T-helper 2 cell treated with Interferon-gamma antibody and Interleukin-4, amounts not matched to agents 5 μg/mL and 100 μg/mL, for 36 hours (primary cell): ENCODE measurements at regions not wholly inside any gene's neighbourhood (a gene's known extent, or its start where the extent isn't known, plus 50 kb on each side); places are given as distances from the start of the nearest gene placed in this dataset.

ENCODE experiments used
- DNase-seq: peaks from one replicate; pipeline ENCODE4 v3.0.0; 2021; ENCODE audit warnings: low spot score
- H3K27ac Mint-ChIP-seq: one replicate; pipeline ENCODE4 v1.8.0; 2021; ENCODE audit warnings: mild to moderate bottlenecking, mixed read lengths
- H3K27me3 Mint-ChIP-seq: one replicate; pipeline ENCODE4 v1.8.0; 2021; ENCODE audit warnings: low read depth, mixed read lengths
- H3K36me3 Mint-ChIP-seq: one replicate; pipeline ENCODE4 v1.8.0; 2021; ENCODE audit warnings: low read depth, mixed read lengths
- H3K4me1 Mint-ChIP-seq: one replicate; pipeline ENCODE4 v1.8.0; 2021; ENCODE audit warnings: low read depth, mixed read lengths
- H3K4me3 Mint-ChIP-seq: one replicate; pipeline ENCODE4 v1.8.0; 2022; ENCODE audit warnings: mild to moderate bottlenecking, moderate library complexity, mixed read lengths
- H3K9me3 Mint-ChIP-seq: one replicate; pipeline ENCODE4 v1.8.0; 2021; ENCODE audit warnings: mixed read lengths

- no peaks in the 10 kb centered on the region for H3K4me1 Mint-ChIP-seq
- no peak for DNase-seq
- H3K36me3 Mint-ChIP-seq, result no peaks in the 10 kb centered on the region
- no peaks in the 10 kb centered on the region for H3K9me3 Mint-ChIP-seq
- H3K27ac Mint-ChIP-seq, result no peak overlapping the region
- H3K4me3 Mint-ChIP-seq, result no peak overlapping the region
- H3K27me3 Mint-ChIP-seq, result peaks cover 2% of the 10 kb centered on the region
Observed at GRCh38 chr7:136079066-136079465, 101.9 kb upstream of the MTPN start.

- peaks cover 2% of the 10 kb centered on the region for H3K27me3 Mint-ChIP-seq
- no peaks in the 10 kb centered on the region for H3K36me3 Mint-ChIP-seq
- H3K9me3 Mint-ChIP-seq, result no peaks in the 10 kb centered on the region
- DNase-seq, result no peak
- no peak overlapping the region for H3K4me3 Mint-ChIP-seq
- H3K4me1 Mint-ChIP-seq, result no peaks in the 10 kb centered on the region
- no peak overlapping the region for H3K27ac Mint-ChIP-seq
Observed at GRCh38 chr7:136078630-136079029, 101.5 kb upstream of the MTPN start.

DNA sequence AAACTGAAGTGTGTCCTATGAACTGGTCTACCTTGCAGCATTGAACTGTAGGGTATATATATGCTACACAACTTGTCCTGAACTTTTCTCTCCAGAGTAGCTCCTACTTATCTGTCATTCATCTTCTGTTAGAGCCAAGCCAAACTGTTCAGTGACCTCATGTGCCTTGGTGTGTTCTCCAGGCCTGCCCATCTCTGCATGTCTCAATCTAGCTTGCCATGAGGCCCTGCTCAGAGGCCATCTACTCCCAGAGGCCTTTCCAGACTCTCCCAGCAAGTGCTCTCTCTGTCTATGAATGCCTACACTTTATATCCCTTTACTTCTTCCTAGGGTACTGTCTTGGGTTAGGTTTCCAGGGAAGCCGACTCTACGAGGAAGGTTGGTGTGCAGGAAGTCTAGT is 99.8 kb upstream of the MTPN start:
- peaks cover 2% of the 10 kb centered on the region for H3K27me3 Mint-ChIP-seq
- no peaks in the 10 kb centered on the region for H3K4me1 Mint-ChIP-seq
- no peaks in the 10 kb centered on the region for H3K36me3 Mint-ChIP-seq
- DNase-seq, result no peak
- H3K27ac Mint-ChIP-seq, result no peak overlapping the region
- H3K9me3 Mint-ChIP-seq, result no peaks in the 10 kb centered on the region
- no peak overlapping the region for H3K4me3 Mint-ChIP-seq

- no peak for DNase-seq
- no peaks in the 10 kb centered on the region for H3K27me3 Mint-ChIP-seq
- H3K36me3 Mint-ChIP-seq, result no peaks in the 10 kb centered on the region
- no peaks in the 10 kb centered on the region for H3K4me1 Mint-ChIP-seq
- no peaks in the 10 kb centered on the region for H3K9me3 Mint-ChIP-seq
- H3K4me3 Mint-ChIP-seq, result no peak overlapping the region
- H3K27ac Mint-ChIP-seq, result no peak overlapping the region
Observed at GRCh38 chr7:136074843-136075242, 97.7 kb upstream of the MTPN start.

DNA sequence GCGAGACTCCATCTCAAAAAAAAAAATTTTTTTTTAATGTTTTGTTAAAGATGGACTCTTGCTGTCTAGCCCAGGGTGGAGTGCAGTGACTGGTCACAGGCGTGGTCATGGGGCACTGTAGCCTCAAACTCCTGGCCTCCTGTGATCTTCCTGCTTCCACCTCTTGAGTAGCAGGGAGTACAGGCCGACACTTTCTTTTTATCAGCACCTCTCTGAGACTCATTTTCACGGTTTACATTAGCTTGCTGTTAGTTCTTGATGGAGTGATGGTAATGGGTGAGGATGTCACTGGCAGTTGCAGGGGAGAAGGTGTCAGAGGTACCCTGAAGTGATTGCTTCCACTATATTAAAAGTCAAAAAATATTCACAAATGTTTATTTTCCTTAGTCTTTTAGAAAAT is 95.3 kb upstream of the MTPN start:
- H3K27ac Mint-ChIP-seq, result no peak overlapping the region
- no peaks in the 10 kb centered on the region for H3K36me3 Mint-ChIP-seq
- no peaks in the 10 kb centered on the region for H3K4me1 Mint-ChIP-seq
- no peaks in the 10 kb centered on the region for H3K27me3 Mint-ChIP-seq
- H3K4me3 Mint-ChIP-seq, result no peak overlapping the region
- H3K9me3 Mint-ChIP-seq, result no peaks in the 10 kb centered on the region
- DNase-seq, result no peak

- H3K4me1 Mint-ChIP-seq, result no peaks in the 10 kb centered on the region
- no peaks in the 10 kb centered on the region for H3K27me3 Mint-ChIP-seq
- no peak overlapping the region for H3K4me3 Mint-ChIP-seq
- H3K27ac Mint-ChIP-seq, result no peak overlapping the region
- DNase-seq, result no peak
- no peaks in the 10 kb centered on the region for H3K36me3 Mint-ChIP-seq
- no peaks in the 10 kb centered on the region for H3K9me3 Mint-ChIP-seq
Observed at GRCh38 chr7:136070736-136071505, 93.8 kb upstream of the MTPN start.

DNA sequence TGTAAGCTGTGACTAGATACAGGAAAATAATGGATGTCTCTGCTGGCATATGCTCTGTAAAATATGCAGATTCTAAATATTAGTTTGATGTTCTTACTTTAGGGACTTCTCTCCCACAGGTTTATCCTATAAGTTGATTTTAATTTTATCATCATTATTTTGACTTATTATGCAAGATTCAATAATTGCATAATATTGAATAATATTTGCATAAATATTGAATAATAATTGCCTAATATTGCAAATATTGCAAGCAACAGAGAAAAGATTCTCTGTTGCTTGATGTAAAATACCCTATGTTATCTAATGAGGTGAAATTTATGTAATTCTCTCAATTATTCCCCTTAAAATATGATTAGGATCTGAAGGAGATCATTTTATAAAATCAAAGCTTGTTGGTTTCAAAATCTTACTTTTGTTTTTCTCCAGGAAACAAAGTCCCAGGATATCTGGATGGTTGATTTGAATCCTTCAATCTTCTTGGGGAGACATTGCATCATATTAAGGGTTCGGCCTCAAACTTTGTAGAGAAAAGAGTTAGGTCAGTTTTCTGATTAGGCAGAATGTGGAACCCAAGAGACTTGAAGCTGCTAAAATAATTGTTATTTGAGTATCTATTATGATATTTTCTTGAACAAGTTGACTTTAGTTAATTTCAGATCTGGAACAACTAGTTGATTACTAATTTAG is 92.8 kb upstream of the MTPN start:
- no peaks in the 10 kb centered on the region for H3K4me1 Mint-ChIP-seq

GRCh38 chr7:136067277-136067676 is 90.1 kb upstream of the MTPN start:
- no peaks in the 10 kb centered on the region for H3K36me3 Mint-ChIP-seq
- no peaks in the 10 kb centered on the region for H3K9me3 Mint-ChIP-seq
- no peaks in the 10 kb centered on the region for H3K4me1 Mint-ChIP-seq
- no peak overlapping the region for H3K27ac Mint-ChIP-seq
- DNase-seq, result no peak
- no peak overlapping the region for H3K4me3 Mint-ChIP-seq
- H3K27me3 Mint-ChIP-seq, result no peaks in the 10 kb centered on the region

More for the DNA sequence above, 92.8 kb upstream of the MTPN start:
- no peaks in the 10 kb centered on the region for H3K27me3 Mint-ChIP-seq
- no peaks in the 10 kb centered on the region for H3K9me3 Mint-ChIP-seq
- no peak overlapping the region for H3K27ac Mint-ChIP-seq
- H3K36me3 Mint-ChIP-seq, result no peaks in the 10 kb centered on the region
- no peak for DNase-seq
- no peak overlapping the region for H3K4me3 Mint-ChIP-seq

- H3K4me3 Mint-ChIP-seq, result no peak overlapping the region
- no peaks in the 10 kb centered on the region for H3K36me3 Mint-ChIP-seq
Observed at GRCh38 chr7:136066304-136067143, 89.4 kb upstream of the MTPN start.

GRCh38 chr7:136064627-136065237 is 87.6 kb upstream of the MTPN start:
- H3K4me1 Mint-ChIP-seq, result no peaks in the 10 kb centered on the region
- no peaks in the 10 kb centered on the region for H3K36me3 Mint-ChIP-seq
- DNase-seq, result no peak
- H3K4me3 Mint-ChIP-seq, result no peak overlapping the region
- H3K27me3 Mint-ChIP-seq, result peaks cover 1% of the 10 kb centered on the region
- no peaks in the 10 kb centered on the region for H3K9me3 Mint-ChIP-seq
- no peak overlapping the region for H3K27ac Mint-ChIP-seq

More at GRCh38 chr7:136066304-136067143, 89.4 kb upstream of the MTPN start:
- H3K4me1 Mint-ChIP-seq, result no peaks in the 10 kb centered on the region
- H3K27me3 Mint-ChIP-seq, result no peaks in the 10 kb centered on the region
- H3K27ac Mint-ChIP-seq, result no peak overlapping the region
- H3K9me3 Mint-ChIP-seq, result no peaks in the 10 kb centered on the region
- DNase-seq, result no peak

DNA sequence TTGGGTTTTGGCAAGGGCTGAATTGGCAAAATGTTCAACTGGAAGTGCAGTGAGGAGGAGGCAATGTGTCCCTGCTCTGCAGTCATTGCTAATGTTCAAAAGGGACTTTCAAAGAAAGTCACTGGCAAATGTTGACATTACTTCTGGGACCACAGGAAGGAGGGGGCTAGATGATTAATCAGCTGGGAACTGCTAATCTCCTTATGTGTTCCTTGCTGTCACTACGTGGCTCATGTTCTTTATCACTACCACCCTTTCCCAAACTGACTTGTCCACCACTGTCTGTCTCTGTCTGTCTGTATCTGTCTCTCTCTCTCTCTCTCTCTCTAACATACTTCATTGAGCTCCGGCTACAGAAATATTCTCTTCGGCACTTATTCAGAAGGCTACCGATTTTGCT is 86.9 kb upstream of the MTPN start:
- peaks cover 3% of the 10 kb centered on the region for H3K27me3 Mint-ChIP-seq
- H3K27ac Mint-ChIP-seq, result no peak overlapping the region
- H3K4me3 Mint-ChIP-seq, result no peak overlapping the region
- no peak for DNase-seq
- H3K4me1 Mint-ChIP-seq, result no peaks in the 10 kb centered on the region
- H3K9me3 Mint-ChIP-seq, result no peaks in the 10 kb centered on the region
- H3K36me3 Mint-ChIP-seq, result no peaks in the 10 kb centered on the region

DNA sequence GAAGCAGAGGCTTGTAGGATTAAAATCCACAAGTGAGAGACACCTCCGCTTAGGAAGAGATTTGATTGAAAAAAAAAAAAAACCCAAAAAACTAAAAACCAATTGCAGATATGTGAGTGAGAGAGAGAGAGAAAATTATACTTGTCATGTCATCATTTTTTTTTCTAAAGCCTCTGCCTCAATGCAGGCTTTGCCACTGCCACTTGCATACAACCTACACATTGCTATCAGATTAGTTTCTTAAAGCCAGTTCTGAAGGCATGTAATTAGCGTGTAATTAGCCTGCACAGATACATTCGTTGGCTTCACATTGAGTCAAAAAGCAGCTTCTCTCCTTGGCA is 86.1 kb upstream of the MTPN start:
- Mint-ChIP-seq H3K9me3 (no peaks in the 10 kb centered on the region), H3K4me3 (no peak overlapping the region), H3K4me1 (no peaks in the 10 kb centered on the region), H3K27me3 (peaks cover 3% of the 10 kb centered on the region), H3K27ac (no peak overlapping the region), H3K36me3 (no peaks in the 10 kb centered on the region)
- no peak for DNase-seq

- no peak overlapping the region for H3K27ac Mint-ChIP-seq
- no peak for DNase-seq
- H3K4me3 Mint-ChIP-seq, result no peak overlapping the region
- no peaks in the 10 kb centered on the region for H3K9me3 Mint-ChIP-seq
- peaks cover 3% of the 10 kb centered on the region for H3K27me3 Mint-ChIP-seq
- H3K4me1 Mint-ChIP-seq, result no peaks in the 10 kb centered on the region
- H3K36me3 Mint-ChIP-seq, result no peaks in the 10 kb centered on the region
Observed at GRCh38 chr7:136062625-136063325, 85.6 kb upstream of the MTPN start.
